ENCODE measurements at regions not wholly inside any gene's neighbourhood (a gene's known extent, or its start where the extent isn't known, plus 50 kb on each side); places are given as distances from the start of the nearest gene placed in this dataset.

DNA sequence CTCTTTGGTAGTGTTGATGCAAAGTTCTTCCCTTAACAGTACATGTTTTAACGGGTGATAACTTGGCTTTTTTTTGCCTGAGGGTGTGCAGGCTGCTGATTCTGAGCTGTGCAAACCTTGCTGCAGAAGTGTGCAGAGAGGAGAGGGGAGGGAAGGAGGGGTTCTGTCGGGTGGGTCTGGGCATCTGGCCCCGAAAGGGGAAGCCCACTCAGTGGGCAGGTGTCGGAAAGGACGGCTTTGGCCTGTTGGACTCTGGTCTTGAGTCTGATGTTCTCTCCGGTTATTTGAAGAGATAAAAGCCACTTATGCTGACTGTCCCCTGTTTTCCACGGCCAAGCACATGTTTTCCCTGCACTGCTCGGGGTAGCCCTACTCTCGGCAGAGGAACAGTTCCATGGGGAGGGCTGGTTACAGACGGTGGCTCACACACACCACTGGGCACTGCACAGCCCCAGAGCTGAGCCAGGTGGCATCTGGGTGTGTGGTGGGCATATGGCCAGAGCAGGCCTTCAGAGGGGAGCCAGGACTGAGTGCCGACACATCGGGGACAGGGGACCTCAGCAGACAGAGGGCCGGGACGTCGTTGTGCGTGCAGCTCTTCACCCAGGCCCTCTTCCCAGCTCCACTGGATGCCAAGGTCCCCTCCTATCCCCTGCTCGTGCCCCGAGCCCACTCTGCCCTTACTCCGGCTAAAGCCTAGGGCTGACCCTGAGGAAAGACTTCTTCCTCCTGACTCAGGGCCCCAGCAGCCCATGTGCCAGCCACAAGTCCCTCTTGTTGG lies 93.2 kb downstream of the TEX29 start:
- no peaks in the 10 kb centered on the region for H3K9me3 ChIP-seq (ENCODE audit: low read length)
- peak overlapping the region; percentile 65 for H3K4me2 ChIP-seq (ENCODE audit: low read length)
- H3K4me3 ChIP-seq (ENCODE audit: low read length), result peak overlapping the region; percentile 55
- no peaks in the 10 kb centered on the region for H3K36me3 ChIP-seq (ENCODE audit: insufficient read depth, low read length)
- TF ChIP-seq MXI1 (conservative IDR thresholded peaks at IDR 0.05; ENCODE audit: poor library complexity, severe bottlenecking), result peak; percentile 12
- TF ChIP-seq, protein P1, sequence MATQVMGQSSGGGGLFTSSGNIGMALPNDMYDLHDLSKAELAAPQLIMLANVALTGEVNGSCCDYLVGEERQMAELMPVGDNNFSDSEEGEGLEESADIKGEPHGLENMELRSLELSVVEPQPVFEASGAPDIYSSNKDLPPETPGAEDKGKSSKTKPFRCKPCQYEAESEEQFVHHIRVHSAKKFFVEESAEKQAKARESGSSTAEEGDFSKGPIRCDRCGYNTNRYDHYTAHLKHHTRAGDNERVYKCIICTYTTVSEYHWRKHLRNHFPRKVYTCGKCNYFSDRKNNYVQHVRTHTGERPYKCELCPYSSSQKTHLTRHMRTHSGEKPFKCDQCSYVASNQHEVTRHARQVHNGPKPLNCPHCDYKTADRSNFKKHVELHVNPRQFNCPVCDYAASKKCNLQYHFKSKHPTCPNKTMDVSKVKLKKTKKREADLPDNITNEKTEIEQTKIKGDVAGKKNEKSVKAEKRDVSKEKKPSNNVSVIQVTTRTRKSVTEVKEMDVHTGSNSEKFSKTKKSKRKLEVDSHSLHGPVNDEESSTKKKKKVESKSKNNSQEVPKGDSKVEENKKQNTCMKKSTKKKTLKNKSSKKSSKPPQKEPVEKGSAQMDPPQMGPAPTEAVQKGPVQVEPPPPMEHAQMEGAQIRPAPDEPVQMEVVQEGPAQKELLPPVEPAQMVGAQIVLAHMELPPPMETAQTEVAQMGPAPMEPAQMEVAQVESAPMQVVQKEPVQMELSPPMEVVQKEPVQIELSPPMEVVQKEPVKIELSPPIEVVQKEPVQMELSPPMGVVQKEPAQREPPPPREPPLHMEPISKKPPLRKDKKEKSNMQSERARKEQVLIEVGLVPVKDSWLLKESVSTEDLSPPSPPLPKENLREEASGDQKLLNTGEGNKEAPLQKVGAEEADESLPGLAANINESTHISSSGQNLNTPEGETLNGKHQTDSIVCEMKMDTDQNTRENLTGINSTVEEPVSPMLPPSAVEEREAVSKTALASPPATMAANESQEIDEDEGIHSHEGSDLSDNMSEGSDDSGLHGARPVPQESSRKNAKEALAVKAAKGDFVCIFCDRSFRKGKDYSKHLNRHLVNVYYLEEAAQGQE (IDR thresholded peaks at IDR 0.05; ENCODE audit: borderline replicate concordance), result no peak
- no peaks in the 10 kb centered on the region for H3K27me3 ChIP-seq (ENCODE audit: insufficient read depth, low read depth, low read length)
- peak overlapping the region; percentile 29 for H3K9ac ChIP-seq (ENCODE audit: low read length)
- H3F3A ChIP-seq (ENCODE audit: insufficient read depth, low read length, poor library complexity, severe bottlenecking), result peaks cover 8% of the 10 kb centered on the region
- H3K27ac ChIP-seq (ENCODE audit: low read length), result peak overlapping the region; percentile 71
- no peaks in the 10 kb centered on the region for H4K20me1 ChIP-seq (ENCODE audit: insufficient read depth)
- H2AFZ ChIP-seq (ENCODE audit: low read depth, low read length), result no peak overlapping the region
- no peaks in the 10 kb centered on the region for H3K9me2 ChIP-seq (ENCODE audit: insufficient read depth, low read length)
- peaks cover 23% of the 10 kb centered on the region for H3K79me2 ChIP-seq (replicated peaks; ENCODE audit: insufficient read depth, low read length)

DNA sequence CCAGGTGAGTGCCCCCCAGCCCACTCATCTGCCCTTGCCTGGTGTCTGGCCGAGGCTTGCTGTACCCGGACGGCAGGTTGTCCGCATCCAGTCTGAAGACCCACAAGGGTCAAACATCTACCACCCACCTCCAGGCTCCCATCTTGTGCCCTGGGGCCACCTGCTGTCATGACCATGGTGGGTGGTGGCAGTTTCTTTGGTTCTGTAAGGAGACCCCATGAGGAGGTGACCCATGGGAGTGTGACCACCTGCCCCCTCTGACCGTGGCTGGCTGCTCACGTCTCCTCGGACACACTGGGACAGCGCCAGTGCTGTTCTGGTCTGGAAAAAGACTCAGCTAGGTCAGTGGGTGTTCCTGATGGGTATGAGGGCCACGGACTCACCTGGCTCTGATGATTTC lies 93.9 kb downstream of the TEX29 start:
- H3K27me3 ChIP-seq (ENCODE audit: insufficient read depth, low read depth, low read length), result no peaks in the 10 kb centered on the region
- no peak for TF ChIP-seq RAD21 (conservative IDR thresholded peaks at IDR 0.05)
- no peak for TF ChIP-seq POLR2AphosphoS5 (IDR thresholded peaks at IDR 0.05)
- no peak for TF ChIP-seq TAF1 (IDR thresholded peaks at IDR 0.05; ENCODE audit: low read depth)
- no peak for TF ChIP-seq EZH2 (IDR thresholded peaks at IDR 0.05; ENCODE audit: borderline replicate concordance, insufficient read depth, low read length, poor library complexity, severe bottlenecking)
- TF ChIP-seq EP300 (conservative IDR thresholded peaks at IDR 0.05; ENCODE audit: poor library complexity, severe bottlenecking), result no peak
- TF ChIP-seq, protein P1 (IDR thresholded peaks at IDR 0.05; ENCODE audit: borderline replicate concordance), result no peak
- TF ChIP-seq, protein P2, sequence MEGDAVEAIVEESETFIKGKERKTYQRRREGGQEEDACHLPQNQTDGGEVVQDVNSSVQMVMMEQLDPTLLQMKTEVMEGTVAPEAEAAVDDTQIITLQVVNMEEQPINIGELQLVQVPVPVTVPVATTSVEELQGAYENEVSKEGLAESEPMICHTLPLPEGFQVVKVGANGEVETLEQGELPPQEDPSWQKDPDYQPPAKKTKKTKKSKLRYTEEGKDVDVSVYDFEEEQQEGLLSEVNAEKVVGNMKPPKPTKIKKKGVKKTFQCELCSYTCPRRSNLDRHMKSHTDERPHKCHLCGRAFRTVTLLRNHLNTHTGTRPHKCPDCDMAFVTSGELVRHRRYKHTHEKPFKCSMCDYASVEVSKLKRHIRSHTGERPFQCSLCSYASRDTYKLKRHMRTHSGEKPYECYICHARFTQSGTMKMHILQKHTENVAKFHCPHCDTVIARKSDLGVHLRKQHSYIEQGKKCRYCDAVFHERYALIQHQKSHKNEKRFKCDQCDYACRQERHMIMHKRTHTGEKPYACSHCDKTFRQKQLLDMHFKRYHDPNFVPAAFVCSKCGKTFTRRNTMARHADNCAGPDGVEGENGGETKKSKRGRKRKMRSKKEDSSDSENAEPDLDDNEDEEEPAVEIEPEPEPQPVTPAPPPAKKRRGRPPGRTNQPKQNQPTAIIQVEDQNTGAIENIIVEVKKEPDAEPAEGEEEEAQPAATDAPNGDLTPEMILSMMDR (IDR thresholded peaks at IDR 0.05; ENCODE audit: poor library complexity, severe bottlenecking), result no peak
- TF ChIP-seq MXI1 (conservative IDR thresholded peaks at IDR 0.05; ENCODE audit: poor library complexity, severe bottlenecking), result no peak
- TF ChIP-seq SMC3 (conservative IDR thresholded peaks at IDR 0.05; ENCODE audit: poor library complexity), result no peak
- H3K4me3 ChIP-seq (ENCODE audit: low read length), result peak overlapping the region; percentile 55

More for the DNA sequence above, 93.9 kb downstream of the TEX29 start:
- no peaks in the 10 kb centered on the region for H3K9me3 ChIP-seq (ENCODE audit: low read length)
- peak overlapping the region; percentile 71 for H3K27ac ChIP-seq (ENCODE audit: low read length)
- no peak overlapping the region for H2AFZ ChIP-seq (ENCODE audit: low read depth, low read length)
- no peaks in the 10 kb centered on the region for H3K9me2 ChIP-seq (ENCODE audit: insufficient read depth, low read length)
- no peak overlapping the region for H3K4me2 ChIP-seq (ENCODE audit: low read length)
- H3K79me2 ChIP-seq (replicated peaks; ENCODE audit: insufficient read depth, low read length), result peaks cover 23% of the 10 kb centered on the region
- H3K9ac ChIP-seq (ENCODE audit: low read length), result peak overlapping the region; percentile 29
- no peaks in the 10 kb centered on the region for H3K36me3 ChIP-seq (ENCODE audit: insufficient read depth, low read length)
- peaks cover 8% of the 10 kb centered on the region for H3F3A ChIP-seq (ENCODE audit: insufficient read depth, low read length, poor library complexity, severe bottlenecking)
- H4K20me1 ChIP-seq (ENCODE audit: insufficient read depth), result no peaks in the 10 kb centered on the region
